Esophagus muscularis mucosa (tissue), 4 donors: ENCODE measurements at regions not wholly inside any gene's neighbourhood (a gene's known extent, or its start where the extent isn't known, plus 50 kb on each side); places are given as distances from the start of the nearest gene placed in this dataset.

Experiments
- CTCF ChIP-seq, 3 experiments: fragments of 200-600 bp in 2 of 3; fragments of 450-650 bp in 1 of 3; sonication (generic) in 2 of 3; IDR thresholded peaks; one replicate each; pipeline ENCODE4 v1.5.1; 2017 to 2019; ENCODE audit warnings: antibody characterized with exemption in 3 of 3, mild to moderate bottlenecking in 2 of 3, moderate library complexity in 1 of 3
- EP300 ChIP-seq: sonication (generic); formaldehyde crosslinking; IDR thresholded peaks from one replicate; pipeline ENCODE4 v1.6.1; 2017; ENCODE audit warnings: antibody characterized with exemption
- POLR2A ChIP-seq: fragments of 450-650 bp; IDR thresholded peaks from one replicate; pipeline ENCODE4 v1.6.1; 2017; ENCODE audit warnings: antibody characterized with exemption, moderate library complexity, mild to moderate bottlenecking, low read depth
- POLR2AphosphoS5 ChIP-seq, 2 donors: sonication (generic); formaldehyde crosslinking; IDR thresholded peaks; one replicate each; pipeline ENCODE4 v1.6.1; 2017; ENCODE audit warnings: antibody characterized with exemption in 2 of 2

- TF ChIP-seq CTCF (IDR thresholded peaks at IDR 0.05), result no peak
- TF ChIP-seq POLR2A, result no peak
- no peak for TF ChIP-seq POLR2AphosphoS5 (IDR thresholded peaks at IDR 0.05)
- TF ChIP-seq EP300, result no peak
These were observed 52.4 kb upstream of the BLCAP start for GRCh38 chr20:37580069-37580468.
